Renal pelvis (tissue), 1 donor: ENCODE measurements at regions not wholly inside any gene's neighbourhood (a gene's known extent, or its start where the extent isn't known, plus 50 kb on each side); places are given as distances from the start of the nearest gene placed in this dataset.
"Not testable (repeated sequence)": the region's sequence is repeated elsewhere in the genome, so short reads cannot be mapped to it uniquely, and the experiment has no call there.

Experiments used
- DNase-seq: peaks from one replicate; pipeline ENCODE4 v3.0.0-alpha.2; 2013

DNA sequence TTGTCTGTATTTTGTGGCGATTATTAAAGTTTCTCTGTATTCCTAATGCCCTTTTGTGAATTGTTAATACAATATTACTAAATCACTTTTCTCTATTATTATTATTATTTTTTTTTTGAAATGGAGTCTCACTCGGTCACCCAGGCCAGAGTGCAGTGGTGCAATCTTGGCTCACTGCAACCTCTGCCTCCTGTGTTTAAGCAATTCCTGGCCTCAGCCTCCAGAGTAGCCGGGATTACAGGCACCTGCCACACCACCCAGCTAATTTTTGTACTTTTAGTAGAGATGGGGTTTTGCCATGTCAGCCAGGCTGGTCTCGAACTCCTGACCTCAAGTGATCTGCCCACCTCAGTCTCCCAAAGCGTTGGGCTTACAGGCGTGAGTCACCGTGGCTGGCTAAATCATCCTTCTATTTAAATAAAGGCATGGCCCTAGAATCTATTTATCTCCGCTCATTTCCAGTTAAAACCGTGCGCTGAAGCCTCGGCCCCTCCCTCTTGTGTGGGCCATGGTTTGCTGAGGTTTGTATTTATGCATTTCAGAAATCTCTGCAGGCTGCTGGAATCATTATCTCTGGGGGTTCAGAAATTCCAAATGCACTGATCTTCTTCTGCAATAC is 1136.4 kb upstream of the TMEM132C start:
- no peak for DNase-seq

GRCh38 chr12:127133675-127134335 is 1133.2 kb upstream of the TMEM132C start:
- DNase-seq: no peak

DNA sequence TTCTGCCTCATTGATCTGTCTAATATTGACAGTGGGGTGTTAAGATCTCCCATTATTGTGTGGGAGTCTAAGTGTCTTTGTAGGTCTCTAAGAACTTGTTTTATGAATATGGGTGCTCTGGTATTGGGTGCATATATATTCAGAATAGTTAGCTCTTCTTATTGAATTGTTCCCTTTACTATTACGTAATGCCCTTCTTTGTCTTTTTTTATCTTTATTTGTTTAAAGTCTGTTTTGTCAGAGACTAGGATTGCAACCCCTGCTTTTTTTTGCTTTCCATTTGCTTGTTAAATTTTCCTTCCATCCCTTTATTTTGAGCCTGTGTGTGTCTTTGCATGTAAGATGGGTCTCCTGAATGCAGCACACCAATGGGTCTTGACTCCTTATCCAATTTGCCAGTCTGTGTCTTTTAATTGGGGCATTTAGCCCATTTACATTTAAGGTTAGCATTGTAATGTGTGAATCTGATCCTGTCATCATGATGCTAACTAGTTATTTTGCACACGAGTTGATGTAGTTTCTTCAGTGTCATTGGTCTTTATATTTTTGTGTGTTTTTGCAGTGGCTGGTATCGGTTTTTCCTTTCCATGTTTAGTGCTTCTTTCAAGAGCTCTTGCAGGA is 1126.0 kb upstream of the TMEM132C start:
- not testable (repeated sequence) for DNase-seq

DNA sequence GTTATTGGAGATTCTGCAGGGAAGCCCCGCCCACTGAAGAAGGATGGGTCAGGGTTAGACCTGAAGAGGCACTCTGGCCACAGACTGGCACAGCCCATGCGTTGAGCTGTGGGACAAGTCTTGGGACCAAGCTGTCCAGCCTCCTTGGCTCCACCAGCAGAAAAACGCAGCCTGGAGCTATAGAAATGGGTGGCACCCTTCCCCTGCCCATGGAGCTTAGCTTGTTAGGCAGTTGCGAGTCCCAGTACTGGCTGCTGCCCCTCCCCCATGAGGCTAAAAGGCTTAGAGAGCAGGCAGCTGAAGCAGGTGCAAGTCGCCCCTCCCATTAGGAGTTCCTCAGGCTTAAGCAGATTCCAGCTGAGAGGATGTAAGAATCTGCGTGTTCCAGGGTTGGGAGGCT is 1124.0 kb upstream of the TMEM132C start:
- no peak for DNase-seq

GRCh38 chr12:127144770-127145169 is 1122.2 kb upstream of the TMEM132C start:
- DNase-seq: no peak

- DNase-seq: no peak
Measured at GRCh38 chr12:127145241-127145928, 1121.6 kb upstream of the TMEM132C start.

GRCh38 chr12:127145929-127146789 is 1120.8 kb upstream of the TMEM132C start:
- DNase-seq: peak; percentile 79

DNA sequence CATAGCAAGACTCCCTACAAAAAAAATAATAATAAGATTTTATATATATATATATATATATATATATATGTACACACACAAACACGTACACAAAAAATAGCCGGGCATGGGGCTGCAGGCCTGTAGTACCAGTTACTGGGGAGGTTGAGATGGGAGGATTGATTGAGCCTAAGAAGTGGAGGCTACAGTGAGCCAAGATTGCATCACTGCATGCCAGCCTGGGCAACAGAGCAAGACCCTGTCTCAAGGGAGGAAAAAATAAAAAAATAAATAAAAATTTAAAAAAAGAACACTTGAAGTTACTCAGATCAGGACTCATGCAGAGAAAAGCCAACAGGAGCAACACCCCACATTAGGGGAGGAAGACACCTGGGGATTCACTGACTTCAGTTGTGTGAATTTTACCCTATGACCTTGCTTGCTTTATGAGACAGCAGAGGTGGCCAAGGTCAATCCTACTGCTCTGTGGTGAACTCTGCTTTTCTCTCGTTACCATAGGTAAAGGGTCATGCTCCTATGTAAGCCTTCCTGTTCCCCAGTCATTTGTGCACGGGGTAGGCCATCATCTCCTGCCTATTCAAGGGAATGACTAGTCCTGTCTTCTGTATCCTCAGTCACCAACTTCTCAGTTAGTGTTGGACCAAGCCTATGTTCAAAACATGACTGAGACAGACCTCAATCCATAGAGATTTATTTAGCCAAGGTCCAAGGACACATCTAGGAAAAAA is 1119.8 kb upstream of the TMEM132C start:
- no peak for DNase-seq

GRCh38 chr12:127147724-127148123 is 1119.2 kb upstream of the TMEM132C start:
- DNase-seq: no peak

DNA sequence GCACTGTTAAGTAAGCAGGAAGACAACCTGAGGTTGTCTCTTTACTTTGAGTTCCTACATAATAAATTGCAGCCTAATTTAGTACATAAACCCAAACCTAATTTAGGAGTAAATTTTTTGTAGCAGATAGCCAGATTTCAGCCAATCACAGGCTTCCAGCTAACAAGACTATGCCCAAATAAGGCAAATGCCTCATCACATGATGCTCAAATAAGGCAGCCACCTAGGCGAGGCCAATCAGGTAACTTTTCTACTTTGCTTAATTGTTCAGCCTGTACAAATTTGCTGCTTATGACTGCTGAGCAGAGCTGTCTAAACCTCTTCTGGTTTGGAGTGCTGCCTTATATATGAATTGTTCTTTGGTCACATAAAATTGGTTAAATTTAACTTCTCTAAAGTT is 1118.7 kb upstream of the TMEM132C start:
- no peak for DNase-seq

GRCh38 chr12:127149226-127149964 is 1117.6 kb upstream of the TMEM132C start:
- no peak for DNase-seq

- no peak for DNase-seq
Measured at GRCh38 chr12:127150028-127150427, 1116.9 kb upstream of the TMEM132C start.

DNA sequence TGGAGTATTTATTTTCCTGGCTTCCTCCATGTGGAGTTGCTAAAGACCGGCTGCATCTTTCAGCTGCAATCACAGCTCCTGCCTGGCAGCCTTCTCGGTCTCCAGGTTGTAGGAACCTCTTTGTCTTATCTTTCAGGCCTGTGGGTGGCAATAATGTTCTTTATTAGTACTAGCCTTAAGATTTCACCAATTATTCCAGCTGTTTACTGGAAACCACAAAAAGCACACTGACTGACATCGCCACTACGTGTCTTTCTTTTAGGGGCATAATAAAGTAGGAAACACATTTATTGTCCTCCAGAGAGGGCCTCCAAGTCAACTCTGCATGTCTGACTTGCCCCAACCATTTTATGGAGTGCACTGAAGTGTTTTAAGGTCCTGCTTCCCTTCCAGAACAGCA is 1116.5 kb upstream of the TMEM132C start:
- no peak for DNase-seq

DNA sequence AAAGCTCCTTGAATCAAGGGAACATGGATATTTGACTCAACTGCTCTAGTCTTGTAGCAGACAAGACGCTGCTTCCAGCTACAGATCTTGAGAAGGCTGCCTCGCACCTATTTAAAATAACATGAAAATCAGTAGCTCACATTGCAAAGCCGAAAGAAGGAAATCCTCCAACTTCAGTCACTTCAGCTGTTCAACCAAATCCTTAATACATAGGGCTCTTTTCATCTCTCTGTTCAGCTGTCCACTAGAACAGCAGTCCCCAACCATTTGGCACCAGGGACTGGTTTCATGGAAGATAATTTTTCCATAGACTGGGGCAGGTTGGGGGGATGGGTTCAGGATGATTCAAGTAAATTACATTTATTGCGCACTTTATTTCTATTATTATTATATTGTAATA is 1116.0 kb upstream of the TMEM132C start:
- DNase-seq: no peak

DNA sequence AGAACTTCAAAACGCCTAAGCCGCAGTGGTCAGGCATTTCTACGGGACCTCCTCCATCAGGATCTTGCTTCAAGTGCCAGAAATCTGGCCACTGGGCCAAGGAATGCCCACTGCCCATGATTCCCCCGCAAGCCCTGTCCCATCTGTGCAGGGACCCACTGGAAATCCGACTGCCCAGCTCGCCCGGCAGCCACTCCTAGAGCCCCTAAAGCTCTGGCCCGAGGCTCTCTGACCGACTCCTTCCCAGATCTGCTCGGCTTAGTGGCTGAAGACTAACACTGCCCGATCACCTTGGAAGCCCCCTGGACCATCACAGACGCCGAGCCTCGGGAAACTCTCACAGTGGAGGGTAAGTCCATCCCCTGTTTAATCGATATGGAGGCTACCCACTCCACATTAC is 1113.0 kb upstream of the TMEM132C start:
- DNase-seq: no peak

DNA sequence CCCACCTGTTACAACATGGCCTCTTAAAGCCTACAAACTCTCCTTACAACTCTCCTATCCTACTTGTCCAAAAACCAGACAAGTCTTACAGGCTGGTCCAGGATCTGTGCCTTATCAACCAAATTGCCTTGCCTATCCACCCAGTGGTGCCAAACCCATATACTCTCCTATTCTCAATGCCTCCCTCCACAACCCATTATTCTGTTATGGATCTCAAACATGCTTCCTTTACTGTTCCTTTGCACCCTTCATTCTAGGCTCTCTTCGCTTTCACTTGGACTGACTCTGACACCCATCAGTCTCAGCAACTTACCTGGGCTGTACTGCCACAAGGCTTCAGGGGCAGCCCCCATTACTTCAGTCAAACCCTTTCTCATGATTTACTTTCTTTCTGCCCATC is 1112.1 kb upstream of the TMEM132C start:
- not testable (repeated sequence) for DNase-seq

- DNase-seq: not testable (repeated sequence)
Measured at GRCh38 chr12:127155935-127156619, 1110.9 kb upstream of the TMEM132C start.

GRCh38 chr12:127157501-127158366 is 1109.2 kb upstream of the TMEM132C start:
- DNase-seq: not testable (repeated sequence)
